ENCODE measurements at regions not wholly inside any gene's neighbourhood (a gene's known extent, or its start where the extent isn't known, plus 50 kb on each side); places are given as distances from the start of the nearest gene placed in this dataset.

GRCh38 chr9:27933210-27934025 lies 360.1 kb upstream of the C9orf72 start:
- Histone ChIP-seq H3K4me3 (replicated peaks in 1 of 3; ENCODE audit: insufficient read depth in 1 of 3, low read depth in 1 of 3, low read length in 3 of 3) (no peak overlapping the region), H3K79me2 (ENCODE audit: control insufficient read depth, insufficient read depth, low read length) (no peaks in the 10 kb centered on the region), H2AFZ (ENCODE audit: low read depth, low read length) (no peak overlapping the region), H4K20me1 (replicated peaks; ENCODE audit: control insufficient read depth, extremely low read depth, insufficient read depth, low read length) (no peaks in the 10 kb centered on the region), H3K9ac (replicated peaks; ENCODE audit: extremely low read depth, insufficient read depth, low read length) (no peak overlapping the region), H3K9me3 (replicated peaks; ENCODE audit: control insufficient read depth, insufficient read depth, low read length) (no peaks in the 10 kb centered on the region), H3K36me3 (ENCODE audit: control insufficient read depth in 2 of 2, extremely low read depth in 1 of 2, insufficient read depth in 2 of 2, low read length in 2 of 2) (no peaks in the 10 kb centered on the region), H3K4me2 (ENCODE audit: insufficient read depth, low read length) (no peak overlapping the region), H3K9me1 (replicated peaks; ENCODE audit: control insufficient read depth, extremely low read depth, insufficient read depth, low read length) (no peaks in the 10 kb centered on the region), H3K4me1 (ENCODE audit: control insufficient read depth, extremely low read depth, insufficient read depth, low read length) (no peaks in the 10 kb centered on the region), H3K27ac (ENCODE audit: insufficient read depth, low read depth, low read length) (no peak overlapping the region), H3K27me3 (ENCODE audit: control insufficient read depth in 2 of 2, insufficient read depth in 2 of 2, low read length in 2 of 2) (no peaks in the 10 kb centered on the region)
- BruUV-seq (replicated peaks), result no TSS peak
- TF ChIP-seq MYC (IDR thresholded peaks at IDR 0.05; ENCODE audit: low read depth, low read length) (no peak), MAX (IDR thresholded peaks at IDR 0.05; ENCODE audit: insufficient read depth, insufficient read length) (no peak), CTCF (IDR thresholded peaks at IDR 0.05; ENCODE audit: extremely low read depth in 1 of 2, insufficient read depth in 1 of 2, low read depth in 1 of 2, low read length in 2 of 2) (no peak), POLR2AphosphoS5 (IDR thresholded peaks at IDR 0.05; ENCODE audit: insufficient read depth, low read depth, low read length) (no peak), GATA2 (IDR thresholded peaks at IDR 0.05; ENCODE audit: insufficient read depth, insufficient read length, low read depth, low read length) (no peak), POLR2A (IDR thresholded peaks at IDR 0.05; ENCODE audit: low read depth, low read length) (no peak)
- dilution Hi-C loops (cut with MboI; ENCODE audit: extremely low pct_ligation_motif_present, low sequenced_read_pairs) (no loop called here), intact Hi-C loops (cut with micrococcal nuclease) (no loop called here)
- CTCF ChIA-PET, result no interaction called here
- no peak for FAIRE-seq
- no peak for DNase-seq (ENCODE audit: low read depth, low spot score)
- POLR2A ChIA-PET, result no interaction called here
